Colonic mucosa (tissue), 4 donors: ENCODE measurements at regions not wholly inside any gene's neighbourhood (a gene's known extent, or its start where the extent isn't known, plus 50 kb on each side); places are given as distances from the start of the nearest gene placed in this dataset.

Source experiments
- DNase-seq: peaks from one replicate; pipeline ENCODE4 v3.0.0-alpha.2; 2020
- H3K27ac ChIP-seq: fragments of 200-600 bp; one replicate; pipeline ENCODE4 v1.8.0; 2021
- H3K27me3 ChIP-seq: fragments of 200-600 bp; one replicate; pipeline ENCODE4 v1.8.0; 2021
- H3K36me3 ChIP-seq: fragments of 200-600 bp; one replicate; pipeline ENCODE4 v1.8.0; 2021
- H3K4me1 ChIP-seq: fragments of 200-600 bp; one replicate; pipeline ENCODE4 v1.8.0; 2021; ENCODE audit warnings: mild to moderate bottlenecking
- H3K4me3 ChIP-seq: fragments of 200-600 bp; one replicate; pipeline ENCODE4 v1.8.0; 2021
- H3K9ac ChIP-seq, 2 donors: one replicate each; pipeline ENCODE4 v1.7.0; 2013; ENCODE audit warnings: control low read depth in 2 of 2, low read depth in 2 of 2, low read length in 2 of 2
- H3K9me3 ChIP-seq: fragments of 200-600 bp; one replicate; pipeline ENCODE4 v1.8.0; 2021
- CTCF ChIP-seq: fragments of 200-600 bp; IDR thresholded peaks from one replicate; pipeline ENCODE4 v1.8.0; 2022; ENCODE audit warnings: antibody characterized with exemption, mild to moderate bottlenecking
- intact Hi-C: fragments of 100-400 bp; cut with DNase I; formaldehyde crosslinking; loops from one replicate; pipeline ENCODE4 v1.14.1; 2022
- donor health status: healthy.
- donor health status: DM: no; HTN: no; CAD: no.
- donor health status: DM: no; HTN: no; CAD: no.

DNA sequence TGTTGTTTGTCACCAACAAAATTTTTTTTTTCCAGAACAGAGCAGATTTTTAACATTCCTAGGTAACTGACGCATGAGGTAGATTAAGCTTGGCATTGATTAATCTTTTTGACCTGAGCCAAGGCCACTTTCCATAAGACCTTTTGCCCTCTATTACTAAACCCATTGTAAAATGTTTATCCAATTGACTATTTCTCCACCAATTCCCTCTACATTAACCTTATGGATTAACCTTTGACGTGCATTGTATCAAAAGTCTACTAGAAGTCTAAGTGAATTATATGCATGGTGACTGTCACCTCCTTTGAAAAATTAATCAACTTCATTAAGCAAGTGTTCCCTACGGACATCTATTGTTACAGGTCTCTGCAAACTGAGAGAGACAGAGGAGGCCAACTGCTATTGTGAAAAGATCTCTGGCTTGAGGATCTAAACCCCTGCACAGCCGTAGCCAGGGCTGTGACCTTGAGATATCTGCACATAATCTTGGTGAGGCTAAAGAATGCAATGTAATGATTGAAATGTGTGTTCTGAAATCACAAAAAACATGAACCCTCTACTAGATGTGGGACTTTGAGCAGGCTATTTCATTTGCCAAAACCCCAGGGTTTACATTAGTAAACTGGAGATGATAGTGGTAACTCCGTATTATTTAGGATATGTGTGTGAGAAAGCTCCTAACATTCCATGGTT, 632.2 kb downstream of the TLR4 start:
- TF ChIP-seq CTCF: no peak
- Histone ChIP-seq H3K36me3 (no peaks in the 10 kb centered on the region), H3K27ac (no peak overlapping the region), H3K27me3 (no peaks in the 10 kb centered on the region), H3K9me3 (no peaks in the 10 kb centered on the region), H3K4me1 (no peaks in the 10 kb centered on the region), H3K9ac (no peak overlapping the region), H3K4me3 (no peak overlapping the region)
- no peak for DNase-seq
- intact Hi-C loops: no loop called here

DNA sequence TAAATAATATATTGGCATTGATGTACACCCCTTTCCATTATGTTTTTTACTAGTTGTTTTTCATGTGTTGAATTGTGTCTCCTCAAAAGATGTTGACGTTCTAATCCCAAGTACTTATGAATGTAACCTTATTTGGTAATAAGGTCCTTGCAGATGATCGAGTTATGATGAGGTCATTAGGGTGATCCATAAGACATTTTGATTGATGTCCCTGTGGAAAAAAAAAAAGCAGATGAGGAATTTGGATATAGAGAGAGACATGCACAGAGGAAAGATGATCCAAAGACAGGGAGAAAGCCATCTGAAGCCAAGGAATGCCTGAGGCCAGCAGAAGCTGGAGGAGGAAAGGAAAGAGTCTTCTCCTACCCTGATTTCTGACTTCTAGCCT, 632.7 kb downstream of the TLR4 start:
- no peak for DNase-seq
- Histone ChIP-seq H3K27me3 (no peaks in the 10 kb centered on the region), H3K4me3 (no peak overlapping the region), H3K36me3 (no peaks in the 10 kb centered on the region), H3K4me1 (no peaks in the 10 kb centered on the region), H3K9ac (no peak overlapping the region), H3K27ac (no peak overlapping the region), H3K9me3 (no peaks in the 10 kb centered on the region)
- intact Hi-C loops: no loop called here
- TF ChIP-seq CTCF: no peak

- Histone ChIP-seq H3K4me1 (no peaks in the 10 kb centered on the region), H3K36me3 (no peaks in the 10 kb centered on the region), H3K27me3 (no peaks in the 10 kb centered on the region), H3K27ac (no peak overlapping the region), H3K9ac (no peak overlapping the region), H3K4me3 (no peak overlapping the region), H3K9me3 (no peaks in the 10 kb centered on the region)
- no peak for TF ChIP-seq CTCF
- no peak for DNase-seq
- intact Hi-C loops: no loop called here
Observed at GRCh38 chr9:118360036-118360435, 655.8 kb downstream of the TLR4 start.

DNA sequence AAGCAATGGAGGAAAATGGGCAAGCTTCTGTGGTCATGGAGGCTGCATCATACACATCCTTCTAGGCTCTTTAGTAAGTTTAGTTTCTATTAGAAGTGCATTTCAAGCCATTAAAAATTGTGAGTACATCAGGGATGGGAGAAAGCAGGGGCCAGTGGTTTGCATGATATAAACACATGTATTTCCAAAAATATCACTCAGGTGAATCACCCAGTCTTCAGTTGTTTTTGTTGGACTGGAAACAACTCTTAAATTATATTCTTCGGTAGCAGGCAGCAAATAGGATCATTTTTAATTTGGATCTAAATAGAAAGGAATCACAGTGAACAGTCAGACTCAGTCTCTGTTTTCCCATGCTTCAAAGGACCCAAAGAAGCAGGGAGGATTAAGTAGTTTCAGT, 657.9 kb downstream of the TLR4 start:
- intact Hi-C loops: no loop called here
- no peak for DNase-seq
- Histone ChIP-seq H3K27ac (no peak overlapping the region), H3K4me3 (no peak overlapping the region), H3K9ac (no peak overlapping the region), H3K4me1 (no peaks in the 10 kb centered on the region), H3K27me3 (no peaks in the 10 kb centered on the region), H3K36me3 (no peaks in the 10 kb centered on the region), H3K9me3 (no peaks in the 10 kb centered on the region)
- no peak for TF ChIP-seq CTCF

DNA sequence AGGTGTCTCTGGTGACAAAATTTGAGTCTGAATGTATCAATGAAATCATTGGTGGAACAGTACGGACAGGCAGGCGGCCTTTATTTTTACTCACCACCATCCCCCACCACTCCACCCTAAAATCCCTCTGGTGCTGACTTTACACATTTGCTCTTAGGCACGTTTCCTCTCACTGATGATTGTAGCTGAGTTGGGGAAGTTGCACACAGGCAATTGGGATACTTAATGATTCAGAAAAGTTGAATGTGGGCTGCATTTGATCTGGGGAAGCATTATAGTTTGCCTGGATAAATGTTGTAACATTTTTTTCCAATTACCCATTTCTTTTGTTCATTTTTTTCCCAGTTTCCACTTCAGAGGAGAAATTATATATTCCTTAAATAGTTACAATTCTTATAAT, 658.4 kb downstream of the TLR4 start:
- H3K27me3 ChIP-seq: no peaks in the 10 kb centered on the region
- H3K36me3 ChIP-seq: no peaks in the 10 kb centered on the region
- no peak overlapping the region for H3K4me3 ChIP-seq
- no peaks in the 10 kb centered on the region for H3K9me3 ChIP-seq
- no peaks in the 10 kb centered on the region for H3K4me1 ChIP-seq
- no peak overlapping the region for H3K9ac ChIP-seq
- TF ChIP-seq CTCF: no peak
- no peak overlapping the region for H3K27ac ChIP-seq
- intact Hi-C loops: no loop called here
- DNase-seq: no peak
